Motor neuron (in vitro differentiated cells): ENCODE measurements at regions not wholly inside any gene's neighbourhood (a gene's known extent, or its start where the extent isn't known, plus 50 kb on each side); places are given as distances from the start of the nearest gene placed in this dataset.

Source experiments
- ATAC-seq, 8 experiments: fragments of 200-7000 bp; cut with Tn5 transposase; replicated peaks in 6 of 8; 2 replicates each; pipeline ENCODE4 v1.8.0; 2021; ENCODE audit warnings: mild to moderate bottlenecking in 8 of 8, moderate library complexity in 8 of 8
- H3K27ac ChIP-seq, 2 donors: fragments of 250-450 bp; sonication (Bioruptor Pico); 2 replicates each; pipeline ENCODE4 v1.9.0; 2021; ENCODE audit warnings: antibody characterized with exemption in 2 of 2, mild to moderate bottlenecking in 2 of 2, moderate library complexity in 1 of 2
- H3K4me1 ChIP-seq, 2 donors: fragments of 250-450 bp; sonication (Bioruptor Pico); replicated peaks in 1 of 2; 2 replicates each; pipeline ENCODE4 v1.6.1; 2021; ENCODE audit warnings: antibody characterized with exemption in 2 of 2, mild to moderate bottlenecking in 2 of 2, moderate library complexity in 1 of 2
- H3K4me3 ChIP-seq, 5 donors: fragments of 250-450 bp; sonication (Bioruptor Pico); 2 replicates each; pipeline ENCODE4 v1.9.0; 2021; ENCODE audit warnings: antibody characterized with exemption in 5 of 5, mild to moderate bottlenecking in 5 of 5, moderate library complexity in 4 of 5
- WGBS, 10 experiments: fragments of 450-650 bp; shearing (Covaris generic); methylation state at CpG; one replicate each; pipeline ENCODE4 v1.0.0; 2022; 5-methylcytosine and 5-hydroxymethylcytosine counted together
- in situ Hi-C, 9 experiments: fragments of 400-800 bp; cut with MboI; loops; one replicate each; pipeline ENCODE4 v1.15.0; 2021; ENCODE audit warnings: low sequenced_read_pairs in 9 of 9, low pct_unique_long_range_greater_than_20kb in 2 of 9; ENCODE audit not compliant: unreplicated experiment in 9 of 9

GRCh38 chr20:30985386-30985785, 272.1 kb upstream of the DEFB115 start:
- Histone ChIP-seq H3K27ac (no peak overlapping the region), H3K4me3 (no peak overlapping the region), H3K4me1 (no peaks in the 10 kb centered on the region)
- 13 to 98% (median 87%) methylated on average over 3 to 13 of the region's 18 CpGs; no CpG with 5 or more reads in 4 of the 10 experiments for WGBS, 10 experiments
- in situ Hi-C loops: no loop called here
- no peak for ATAC-seq
